ENCODE measurements at regions not wholly inside any gene's neighbourhood (a gene's known extent, or its start where the extent isn't known, plus 50 kb on each side); places are given as distances from the start of the nearest gene placed in this dataset.

DNA sequence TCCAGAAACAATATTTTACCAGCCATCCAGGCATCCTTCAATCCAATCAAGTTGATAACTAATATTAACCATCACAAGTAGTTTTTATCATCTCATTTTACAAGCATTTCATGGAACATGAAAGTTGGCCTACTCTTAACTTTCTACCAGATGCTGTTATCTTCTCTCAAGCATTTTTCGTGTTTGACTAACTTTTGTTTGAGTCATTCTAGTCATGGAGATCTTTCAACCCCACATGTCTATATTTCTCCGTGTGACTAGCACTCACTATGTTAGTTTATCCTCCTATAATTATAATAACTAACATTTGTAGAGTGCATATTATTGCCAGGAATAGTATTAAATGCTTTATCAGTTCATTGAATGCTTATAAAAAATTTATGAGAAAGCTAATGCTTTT is 307.0 kb upstream of the CWC22 start:
- TF ChIP-seq, protein P1, sequence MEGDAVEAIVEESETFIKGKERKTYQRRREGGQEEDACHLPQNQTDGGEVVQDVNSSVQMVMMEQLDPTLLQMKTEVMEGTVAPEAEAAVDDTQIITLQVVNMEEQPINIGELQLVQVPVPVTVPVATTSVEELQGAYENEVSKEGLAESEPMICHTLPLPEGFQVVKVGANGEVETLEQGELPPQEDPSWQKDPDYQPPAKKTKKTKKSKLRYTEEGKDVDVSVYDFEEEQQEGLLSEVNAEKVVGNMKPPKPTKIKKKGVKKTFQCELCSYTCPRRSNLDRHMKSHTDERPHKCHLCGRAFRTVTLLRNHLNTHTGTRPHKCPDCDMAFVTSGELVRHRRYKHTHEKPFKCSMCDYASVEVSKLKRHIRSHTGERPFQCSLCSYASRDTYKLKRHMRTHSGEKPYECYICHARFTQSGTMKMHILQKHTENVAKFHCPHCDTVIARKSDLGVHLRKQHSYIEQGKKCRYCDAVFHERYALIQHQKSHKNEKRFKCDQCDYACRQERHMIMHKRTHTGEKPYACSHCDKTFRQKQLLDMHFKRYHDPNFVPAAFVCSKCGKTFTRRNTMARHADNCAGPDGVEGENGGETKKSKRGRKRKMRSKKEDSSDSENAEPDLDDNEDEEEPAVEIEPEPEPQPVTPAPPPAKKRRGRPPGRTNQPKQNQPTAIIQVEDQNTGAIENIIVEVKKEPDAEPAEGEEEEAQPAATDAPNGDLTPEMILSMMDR (IDR thresholded peaks at IDR 0.05): no peak
- no peak for TF ChIP-seq POLR2A (IDR thresholded peaks at IDR 0.05)
